ENCODE measurements at regions not wholly inside any gene's neighbourhood (a gene's known extent, or its start where the extent isn't known, plus 50 kb on each side); places are given as distances from the start of the nearest gene placed in this dataset.

DNA sequence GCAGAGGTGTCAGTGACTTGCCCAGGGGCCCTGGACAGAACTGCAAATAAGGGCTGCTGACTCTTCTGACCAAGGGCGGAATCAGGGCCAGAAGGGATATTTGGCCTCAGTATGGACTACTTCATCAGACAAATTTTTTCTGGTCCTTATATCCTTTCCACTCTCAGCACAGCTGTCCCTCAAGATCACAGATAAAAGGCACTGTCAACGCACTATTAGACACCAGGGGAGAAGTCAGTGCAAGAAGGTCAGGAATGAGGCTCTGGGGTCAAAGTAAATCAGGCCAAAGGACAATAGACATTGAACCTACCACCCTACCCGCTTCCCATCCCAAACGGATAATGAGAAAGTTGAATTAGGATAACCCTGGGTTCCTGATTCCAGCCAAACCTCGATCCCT lies 657.6 kb downstream of the UQCRFS1 start:
- WGBS, 2 donors, result 64 to 72% methylated on average over 5 of the region's 5 CpGs
- intact Hi-C loops (cut with DNase I), result no loop called here
- Histone ChIP-seq H3K9me3 (no peaks in the 10 kb centered on the region), H3K4me1 (no peaks in the 10 kb centered on the region), H3K27me3 (no peaks in the 10 kb centered on the region), H3K27ac (no peak overlapping the region), H3K4me3 (no peak overlapping the region), H3K36me3 (no peaks in the 10 kb centered on the region)
- DNase-seq, result no peak
- TF ChIP-seq, protein P1, sequence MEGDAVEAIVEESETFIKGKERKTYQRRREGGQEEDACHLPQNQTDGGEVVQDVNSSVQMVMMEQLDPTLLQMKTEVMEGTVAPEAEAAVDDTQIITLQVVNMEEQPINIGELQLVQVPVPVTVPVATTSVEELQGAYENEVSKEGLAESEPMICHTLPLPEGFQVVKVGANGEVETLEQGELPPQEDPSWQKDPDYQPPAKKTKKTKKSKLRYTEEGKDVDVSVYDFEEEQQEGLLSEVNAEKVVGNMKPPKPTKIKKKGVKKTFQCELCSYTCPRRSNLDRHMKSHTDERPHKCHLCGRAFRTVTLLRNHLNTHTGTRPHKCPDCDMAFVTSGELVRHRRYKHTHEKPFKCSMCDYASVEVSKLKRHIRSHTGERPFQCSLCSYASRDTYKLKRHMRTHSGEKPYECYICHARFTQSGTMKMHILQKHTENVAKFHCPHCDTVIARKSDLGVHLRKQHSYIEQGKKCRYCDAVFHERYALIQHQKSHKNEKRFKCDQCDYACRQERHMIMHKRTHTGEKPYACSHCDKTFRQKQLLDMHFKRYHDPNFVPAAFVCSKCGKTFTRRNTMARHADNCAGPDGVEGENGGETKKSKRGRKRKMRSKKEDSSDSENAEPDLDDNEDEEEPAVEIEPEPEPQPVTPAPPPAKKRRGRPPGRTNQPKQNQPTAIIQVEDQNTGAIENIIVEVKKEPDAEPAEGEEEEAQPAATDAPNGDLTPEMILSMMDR (IDR thresholded peaks at IDR 0.05), result no peak
- TF ChIP-seq EP300 (IDR thresholded peaks at IDR 0.05), result no peak
- no peak for TF ChIP-seq POLR2AphosphoS5 (IDR thresholded peaks at IDR 0.05)
- no peak for TF ChIP-seq POLR2A (IDR thresholded peaks at IDR 0.05)

DNA sequence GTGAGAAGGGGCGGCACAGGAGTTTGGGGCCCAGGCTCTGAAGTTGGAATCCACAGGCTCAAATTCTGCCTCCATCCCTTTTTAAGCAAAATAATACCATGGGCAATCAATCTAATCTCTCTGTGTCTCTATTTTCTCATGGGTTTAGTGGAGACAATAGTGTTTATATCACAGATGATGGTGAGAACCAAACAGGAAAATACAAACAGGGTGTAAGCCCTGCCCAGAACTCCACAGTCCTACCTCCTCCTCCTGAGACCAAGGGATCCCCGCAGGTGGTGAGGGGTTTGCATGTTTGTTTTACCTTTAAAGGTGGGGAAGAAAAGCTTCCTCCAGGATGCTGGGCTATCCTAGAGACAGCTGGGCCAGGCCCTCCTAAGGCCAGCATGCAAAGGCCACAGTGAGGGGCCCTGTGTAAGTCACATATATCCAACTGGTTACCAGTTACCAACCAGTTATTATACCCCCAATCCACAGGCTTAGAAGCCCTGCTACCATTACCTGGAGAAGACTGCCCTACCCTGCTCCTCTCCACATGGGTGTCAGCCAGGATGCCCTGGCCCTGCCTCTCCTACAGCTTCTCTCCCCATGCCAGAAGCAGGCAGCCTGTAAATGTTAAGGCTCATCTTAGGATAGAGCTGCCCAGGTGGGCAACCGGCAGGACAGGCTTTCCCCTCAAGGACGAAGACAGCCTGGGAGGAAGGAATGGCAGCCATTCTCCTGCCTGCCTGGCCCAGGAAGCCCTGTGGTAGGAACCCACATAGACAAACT lies 658.4 kb downstream of the UQCRFS1 start:
- intact Hi-C loops (cut with DNase I), result no loop called here
- DNase-seq, result no peak

DNA sequence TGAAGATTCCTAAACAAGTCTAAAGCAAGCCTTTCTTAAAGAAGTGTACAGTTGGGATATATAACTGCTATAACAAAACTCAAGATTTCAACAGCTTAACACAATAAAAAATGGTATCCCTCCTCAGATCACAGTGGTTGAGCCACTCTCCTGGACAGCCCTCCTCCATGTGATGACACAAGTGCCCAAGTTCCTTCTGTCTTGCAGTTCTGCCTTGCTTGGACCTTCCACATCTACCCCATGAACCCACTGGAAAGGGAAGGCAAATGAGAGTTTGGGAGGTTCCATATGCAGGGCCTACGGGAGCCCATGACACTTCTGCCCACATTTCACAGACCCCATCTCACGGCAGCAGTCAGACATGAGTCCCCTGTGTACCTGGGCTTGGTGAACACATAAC lies 659.2 kb downstream of the UQCRFS1 start:
- no peaks in the 10 kb centered on the region for H3K4me1 ChIP-seq
- H3K36me3 ChIP-seq, result no peaks in the 10 kb centered on the region
- TF ChIP-seq, protein P1 (IDR thresholded peaks at IDR 0.05), result no peak
- TF ChIP-seq POLR2AphosphoS5 (IDR thresholded peaks at IDR 0.05), result no peak
- TF ChIP-seq EP300 (IDR thresholded peaks at IDR 0.05), result no peak
- TF ChIP-seq POLR2A (IDR thresholded peaks at IDR 0.05), result no peak
- intact Hi-C loops (cut with DNase I), result no loop called here
- H3K4me3 ChIP-seq, result no peak overlapping the region
- no peak for DNase-seq
- H3K27ac ChIP-seq, result no peak overlapping the region
- H3K9me3 ChIP-seq, result no peaks in the 10 kb centered on the region
- no peaks in the 10 kb centered on the region for H3K27me3 ChIP-seq
- WGBS, 2 donors, result 87 to 92% methylated on average over 2 of the region's 2 CpGs

More for the DNA sequence above, 658.4 kb downstream of the UQCRFS1 start:
- no peaks in the 10 kb centered on the region for H3K36me3 ChIP-seq
- no peak overlapping the region for H3K27ac ChIP-seq
- 81 to 83% methylated on average over 4 of the region's 4 CpGs for WGBS, 2 donors
- no peaks in the 10 kb centered on the region for H3K4me1 ChIP-seq
- no peaks in the 10 kb centered on the region for H3K9me3 ChIP-seq
- H3K4me3 ChIP-seq, result no peak overlapping the region
- TF ChIP-seq POLR2A (IDR thresholded peaks at IDR 0.05) (no peak), EP300 (IDR thresholded peaks at IDR 0.05) (no peak), POLR2AphosphoS5 (IDR thresholded peaks at IDR 0.05) (no peak)
- TF ChIP-seq, protein P1 (IDR thresholded peaks at IDR 0.05), result no peak
- H3K27me3 ChIP-seq, result no peaks in the 10 kb centered on the region

DNA sequence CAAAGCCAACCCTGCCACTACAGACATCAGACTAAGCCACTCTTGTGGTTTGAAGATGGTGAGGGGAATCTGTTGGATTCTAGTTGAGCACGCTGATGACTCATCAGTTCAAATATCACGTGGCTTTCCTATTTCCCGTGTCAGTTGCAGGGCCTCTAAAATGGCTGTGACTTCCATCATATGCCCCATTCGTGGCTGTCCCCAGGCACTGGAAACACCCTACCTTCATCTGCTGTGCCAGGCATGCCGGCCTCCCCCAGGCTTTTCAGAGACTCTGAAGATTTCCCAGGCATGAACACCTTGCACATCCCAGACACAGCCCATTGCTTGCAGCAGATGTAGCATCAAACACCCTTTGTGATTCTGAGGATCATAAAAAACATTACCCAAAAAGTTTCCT lies 659.9 kb downstream of the UQCRFS1 start:
- no peak overlapping the region for H3K4me3 ChIP-seq
- no peak for DNase-seq
- intact Hi-C loops (cut with DNase I), result no loop called here
- no peak for TF ChIP-seq EP300 (IDR thresholded peaks at IDR 0.05)
- no peak for TF ChIP-seq POLR2A (IDR thresholded peaks at IDR 0.05)
- TF ChIP-seq, protein P1 (IDR thresholded peaks at IDR 0.05), result no peak
- TF ChIP-seq POLR2AphosphoS5 (IDR thresholded peaks at IDR 0.05), result no peak
- no peaks in the 10 kb centered on the region for H3K27me3 ChIP-seq
- 68 to 69% methylated on average over 5 of the region's 5 CpGs for WGBS, 2 donors
- no peaks in the 10 kb centered on the region for H3K4me1 ChIP-seq
- no peak overlapping the region for H3K27ac ChIP-seq
- no peaks in the 10 kb centered on the region for H3K9me3 ChIP-seq
- H3K36me3 ChIP-seq, result no peaks in the 10 kb centered on the region

Data from sigmoid colon (tissue), 6 donors.